Activated CD8-positive, alpha-beta memory T cell treated with anti-CD3 and anti-CD28 coated beads for 48 hours (primary cell): ENCODE measurements at regions not wholly inside any gene's neighbourhood (a gene's known extent, or its start where the extent isn't known, plus 50 kb on each side); places are given as distances from the start of the nearest gene placed in this dataset.
"Not testable (repeated sequence)": the region's sequence is repeated elsewhere in the genome, so short reads cannot be mapped to it uniquely, and the experiment has no call there.

ENCODE experiments used
- DNase-seq, 3 experiments: peaks; one replicate each; pipeline ENCODE4 v3.0.0-alpha.2; 2020; ENCODE audit warnings: low read depth in 2 of 3, low spot score in 2 of 3

GRCh38 chr13:81226830-81227229 lies 885.9 kb upstream of the SPRY2 start:
- not testable (repeated sequence) for DNase-seq

- no peak for DNase-seq
Measured at GRCh38 chr13:81224209-81224833, 883.4 kb upstream of the SPRY2 start.

GRCh38 chr13:81223778-81224177 lies 882.9 kb upstream of the SPRY2 start:
- DNase-seq, result no peak

- DNase-seq, result no peak
Measured at GRCh38 chr13:81211713-81212112, 870.8 kb upstream of the SPRY2 start.

GRCh38 chr13:81207636-81208035 lies 866.7 kb upstream of the SPRY2 start:
- DNase-seq, result no peak

- DNase-seq, result no peak
Measured at GRCh38 chr13:81207231-81207630, 866.3 kb upstream of the SPRY2 start.

- DNase-seq, result no peak
Measured at GRCh38 chr13:81203783-81204182, 862.9 kb upstream of the SPRY2 start.

GRCh38 chr13:81199956-81200355 lies 859.0 kb upstream of the SPRY2 start:
- DNase-seq, result no peak

GRCh38 chr13:81197966-81198365 lies 857.0 kb upstream of the SPRY2 start:
- DNase-seq, result no peak

GRCh38 chr13:81197483-81197882 lies 856.6 kb upstream of the SPRY2 start:
- DNase-seq, result no peak

GRCh38 chr13:81194362-81194761 lies 853.4 kb upstream of the SPRY2 start:
- DNase-seq, result no peak

GRCh38 chr13:81184556-81185265 lies 843.8 kb upstream of the SPRY2 start:
- no peak for DNase-seq

- no peak for DNase-seq
Measured at GRCh38 chr13:81172603-81173002, 831.7 kb upstream of the SPRY2 start.

- no peak for DNase-seq
Measured at GRCh38 chr13:81171065-81171647, 830.2 kb upstream of the SPRY2 start.

GRCh38 chr13:81163823-81164222 lies 822.9 kb upstream of the SPRY2 start:
- DNase-seq, result not testable (repeated sequence)

GRCh38 chr13:81153478-81153877 lies 812.6 kb upstream of the SPRY2 start:
- no peak for DNase-seq

- DNase-seq, result no peak
Measured at GRCh38 chr13:81148822-81149221, 807.9 kb upstream of the SPRY2 start.

- DNase-seq, result not testable (repeated sequence)
Measured at GRCh38 chr13:81146576-81146975, 805.6 kb upstream of the SPRY2 start.

- DNase-seq, result no peak
Measured at GRCh38 chr13:81142306-81142999, 801.5 kb upstream of the SPRY2 start.

GRCh38 chr13:81140675-81141074 lies 799.7 kb upstream of the SPRY2 start:
- no peak for DNase-seq

GRCh38 chr13:81139987-81140386 lies 799.1 kb upstream of the SPRY2 start:
- DNase-seq, result no peak
